ENCODE measurements at regions not wholly inside any gene's neighbourhood (a gene's known extent, or its start where the extent isn't known, plus 50 kb on each side); places are given as distances from the start of the nearest gene placed in this dataset.
A peak's percentile ranks its signal among the peaks of the same experiment; 100 is the strongest.

GRCh38 chr6:143007646-143008045 is 53.0 kb upstream of the AIG1 start:
- peak overlapping the region; percentile 8 for H3K27ac ChIP-seq
- H3K9me3 ChIP-seq: no peaks in the 10 kb centered on the region
- WGBS: 60% methylated on average over 4 of the region's 4 CpGs
- H3K4me3 ChIP-seq: no peak overlapping the region
- TF ChIP-seq EP300 (IDR thresholded peaks at IDR 0.05) (no peak), POLR2A (IDR thresholded peaks at IDR 0.05) (no peak), POLR2AphosphoS5 (IDR thresholded peaks at IDR 0.05) (no peak)
- TF ChIP-seq, protein P1, sequence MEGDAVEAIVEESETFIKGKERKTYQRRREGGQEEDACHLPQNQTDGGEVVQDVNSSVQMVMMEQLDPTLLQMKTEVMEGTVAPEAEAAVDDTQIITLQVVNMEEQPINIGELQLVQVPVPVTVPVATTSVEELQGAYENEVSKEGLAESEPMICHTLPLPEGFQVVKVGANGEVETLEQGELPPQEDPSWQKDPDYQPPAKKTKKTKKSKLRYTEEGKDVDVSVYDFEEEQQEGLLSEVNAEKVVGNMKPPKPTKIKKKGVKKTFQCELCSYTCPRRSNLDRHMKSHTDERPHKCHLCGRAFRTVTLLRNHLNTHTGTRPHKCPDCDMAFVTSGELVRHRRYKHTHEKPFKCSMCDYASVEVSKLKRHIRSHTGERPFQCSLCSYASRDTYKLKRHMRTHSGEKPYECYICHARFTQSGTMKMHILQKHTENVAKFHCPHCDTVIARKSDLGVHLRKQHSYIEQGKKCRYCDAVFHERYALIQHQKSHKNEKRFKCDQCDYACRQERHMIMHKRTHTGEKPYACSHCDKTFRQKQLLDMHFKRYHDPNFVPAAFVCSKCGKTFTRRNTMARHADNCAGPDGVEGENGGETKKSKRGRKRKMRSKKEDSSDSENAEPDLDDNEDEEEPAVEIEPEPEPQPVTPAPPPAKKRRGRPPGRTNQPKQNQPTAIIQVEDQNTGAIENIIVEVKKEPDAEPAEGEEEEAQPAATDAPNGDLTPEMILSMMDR (IDR thresholded peaks at IDR 0.05): no peak
- DNase-seq (ENCODE audit: low spot score in 2 of 2): no peak
- H3K36me3 ChIP-seq: no peaks in the 10 kb centered on the region
- no peaks in the 10 kb centered on the region for H3K27me3 ChIP-seq
- no peaks in the 10 kb centered on the region for H3K4me1 ChIP-seq

DNA sequence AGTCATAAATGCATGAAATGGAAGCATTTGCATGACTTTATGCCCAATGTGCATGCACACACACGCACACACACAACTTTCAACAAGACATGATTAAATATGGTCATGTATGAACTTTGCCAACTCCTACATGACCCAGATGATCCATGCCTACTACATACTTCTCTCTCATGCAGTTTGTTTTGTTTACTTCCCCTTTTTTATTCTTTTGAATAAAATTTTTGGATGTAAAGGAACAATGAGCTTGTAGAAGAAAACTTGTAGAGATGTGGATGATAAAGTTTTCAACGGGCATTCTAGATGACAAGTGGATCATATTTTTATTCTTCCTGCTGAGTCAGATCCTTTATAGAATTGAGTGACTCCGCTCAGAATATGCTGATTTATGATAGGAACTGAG is 50.8 kb upstream of the AIG1 start:
- DNase-seq (ENCODE audit: low spot score in 2 of 2): no peak
- 42% methylated on average over 3 of the region's 3 CpGs for WGBS
- no peaks in the 10 kb centered on the region for H3K36me3 ChIP-seq
- H3K27ac ChIP-seq: no peak overlapping the region
- TF ChIP-seq POLR2A (IDR thresholded peaks at IDR 0.05) (no peak), POLR2AphosphoS5 (IDR thresholded peaks at IDR 0.05) (no peak), EP300 (IDR thresholded peaks at IDR 0.05) (no peak)
- TF ChIP-seq, protein P1 (IDR thresholded peaks at IDR 0.05): no peak
- no peaks in the 10 kb centered on the region for H3K27me3 ChIP-seq
- H3K4me3 ChIP-seq: no peak overlapping the region
- no peaks in the 10 kb centered on the region for H3K9me3 ChIP-seq
- H3K4me1 ChIP-seq: no peaks in the 10 kb centered on the region
